ENCODE measurements at regions not wholly inside any gene's neighbourhood (a gene's known extent, or its start where the extent isn't known, plus 50 kb on each side); places are given as distances from the start of the nearest gene placed in this dataset.
"Not testable (repeated sequence)": the region's sequence is repeated elsewhere in the genome, so short reads cannot be mapped to it uniquely, and the experiment has no call there.

DNA sequence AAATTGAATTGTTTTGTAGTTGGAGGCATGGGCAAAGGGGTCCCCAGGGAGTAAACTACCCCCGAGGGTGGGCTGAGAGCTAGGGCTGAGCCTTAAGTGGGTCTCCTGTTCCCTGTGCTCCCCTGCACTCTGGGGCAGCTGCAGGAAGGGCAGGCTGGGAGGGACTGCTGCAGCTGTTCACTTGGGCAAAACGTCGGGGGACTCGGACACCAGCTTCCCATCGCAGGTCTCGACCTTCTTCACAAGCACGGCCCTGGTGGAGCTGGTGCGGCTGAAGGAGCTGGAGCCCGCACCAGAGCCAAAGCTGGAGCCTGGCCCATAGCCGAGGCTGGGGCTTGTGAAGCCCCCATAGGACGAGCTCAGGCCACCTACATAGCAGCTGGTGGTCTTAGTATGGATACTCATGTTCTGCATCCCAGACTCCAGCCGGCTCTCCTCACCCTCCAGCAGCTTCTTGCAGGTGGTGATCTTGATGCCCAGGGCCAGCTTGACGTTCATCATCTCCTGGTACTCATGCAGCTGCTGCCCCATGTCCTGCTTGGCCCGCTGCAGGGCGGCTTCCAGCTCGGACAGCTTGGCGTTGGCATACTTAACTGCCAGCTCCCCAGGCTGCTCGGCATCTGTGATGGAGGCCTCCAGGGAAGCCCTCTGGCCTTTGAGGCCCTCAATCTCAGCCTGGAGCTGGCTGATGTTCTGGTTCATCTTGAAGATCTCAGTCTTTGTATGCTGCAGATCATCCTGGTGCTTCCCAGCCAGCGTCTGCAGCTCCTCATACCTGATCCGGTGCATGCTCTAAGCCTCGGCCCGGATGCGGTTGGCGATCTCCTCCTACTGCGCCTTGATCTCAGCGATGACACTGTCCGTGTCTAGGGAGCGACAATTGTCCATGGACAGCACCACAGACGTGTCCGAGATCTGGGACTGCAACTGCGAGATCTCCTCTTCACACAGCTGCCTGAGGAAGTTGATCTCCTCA is 423.5 kb upstream of the ARPP21 start:
- DNase-seq: no peak

DNA sequence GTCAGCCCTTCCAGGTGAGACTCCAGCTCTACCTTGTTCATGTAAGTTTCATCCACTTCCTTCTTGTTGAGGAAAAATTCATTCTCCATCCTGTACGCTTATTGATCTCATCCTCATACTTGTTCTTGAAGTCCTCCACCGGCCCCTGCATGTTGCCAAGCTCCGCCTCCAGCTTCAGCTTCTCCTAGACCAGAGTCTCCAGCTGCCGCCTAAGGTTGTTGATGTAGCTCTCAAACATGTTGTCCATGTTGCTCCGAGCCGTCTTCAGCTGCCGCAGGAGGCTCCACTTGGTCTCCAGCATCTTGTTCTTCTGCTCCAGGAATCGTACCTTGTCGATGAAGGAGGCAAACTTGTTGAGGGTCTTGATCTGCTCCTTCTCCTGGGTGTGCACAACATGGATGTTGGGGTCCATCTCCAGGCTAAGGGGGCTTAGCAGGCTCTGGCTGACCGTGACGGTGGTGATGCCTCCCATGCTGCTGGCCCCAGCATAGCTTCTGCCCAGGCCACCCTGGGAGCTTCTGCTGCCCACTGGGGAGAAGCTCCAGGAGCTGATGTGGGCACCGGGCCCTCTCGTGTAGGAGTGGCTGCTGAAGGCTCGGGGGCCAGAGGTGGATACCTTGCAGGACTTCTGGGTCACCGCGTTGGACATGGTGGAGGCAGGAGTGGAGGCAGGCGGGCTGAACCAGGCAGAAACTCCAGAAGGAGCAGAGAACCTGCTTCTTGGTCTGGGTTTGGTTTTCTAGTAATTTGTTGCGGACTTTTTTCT is 422.6 kb upstream of the ARPP21 start:
- no peak for DNase-seq

DNA sequence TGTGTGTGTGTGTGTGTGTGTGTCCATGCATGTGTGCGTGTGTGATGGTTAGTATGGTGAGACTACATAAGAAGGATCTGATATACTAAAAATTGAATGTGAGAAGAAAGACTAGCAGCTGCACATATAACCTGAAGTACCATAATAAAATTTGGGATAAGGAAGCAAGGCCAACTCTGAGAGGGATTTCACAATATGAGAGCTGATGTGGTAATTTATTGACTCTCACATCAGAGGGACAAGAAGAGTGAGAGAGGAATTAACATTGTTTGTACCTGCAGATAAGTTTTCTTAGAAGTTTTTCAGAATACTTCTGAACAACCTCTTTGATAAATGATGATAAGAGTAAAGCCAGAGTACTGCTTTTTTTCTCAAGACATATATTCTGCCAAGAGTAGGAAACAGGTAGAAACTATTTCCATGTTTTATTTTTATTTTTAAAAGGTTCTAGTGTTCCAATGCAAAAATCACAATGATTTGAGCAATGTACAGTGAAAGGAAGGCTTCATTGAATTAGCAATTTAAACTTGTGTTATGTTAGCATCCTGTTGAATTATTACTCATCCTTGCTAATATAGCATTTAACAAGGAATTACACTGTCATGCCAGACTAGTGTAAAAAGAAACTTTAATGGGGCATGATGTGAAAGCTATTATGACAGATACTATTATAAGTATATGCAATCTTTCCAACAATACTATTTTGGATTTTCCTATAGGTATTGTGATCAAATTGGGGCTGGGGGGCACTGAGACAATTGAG is 415.5 kb upstream of the ARPP21 start:
- no peak for DNase-seq

DNA sequence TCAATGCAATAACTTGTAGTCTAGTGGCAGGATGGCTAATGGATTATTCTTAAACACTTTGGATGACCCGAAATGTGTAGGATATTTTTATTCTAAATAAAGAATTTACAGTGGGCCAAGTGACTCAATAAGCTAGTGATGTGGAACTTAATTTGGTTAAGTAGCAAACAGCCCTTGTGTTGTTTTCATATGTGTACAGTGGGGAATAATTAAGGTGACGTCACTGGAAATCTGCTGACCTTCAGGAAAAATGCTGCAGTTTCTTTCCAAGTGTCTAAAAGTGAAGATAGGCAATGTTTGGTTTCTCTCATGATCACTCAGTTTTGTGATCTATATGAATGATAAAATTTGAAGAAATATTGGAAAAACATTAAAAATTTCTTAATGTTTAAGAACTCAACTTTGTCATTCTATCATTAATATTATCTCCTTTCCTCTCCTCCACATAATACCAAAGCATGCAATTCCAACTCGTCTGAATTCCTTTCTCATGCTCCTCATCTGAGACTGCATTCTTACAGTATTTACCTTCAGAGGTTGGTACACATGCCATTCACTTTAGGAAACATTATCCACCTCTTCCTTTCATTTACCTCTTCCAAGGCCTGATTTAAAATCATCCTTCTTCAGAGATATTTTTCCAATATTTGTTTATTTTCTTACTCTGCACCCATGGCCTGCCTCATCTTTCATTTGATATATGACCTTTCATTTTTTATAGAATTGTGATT is 414.6 kb upstream of the ARPP21 start:
- peak in 1 of 3 experiments; percentile 2 for DNase-seq

DNA sequence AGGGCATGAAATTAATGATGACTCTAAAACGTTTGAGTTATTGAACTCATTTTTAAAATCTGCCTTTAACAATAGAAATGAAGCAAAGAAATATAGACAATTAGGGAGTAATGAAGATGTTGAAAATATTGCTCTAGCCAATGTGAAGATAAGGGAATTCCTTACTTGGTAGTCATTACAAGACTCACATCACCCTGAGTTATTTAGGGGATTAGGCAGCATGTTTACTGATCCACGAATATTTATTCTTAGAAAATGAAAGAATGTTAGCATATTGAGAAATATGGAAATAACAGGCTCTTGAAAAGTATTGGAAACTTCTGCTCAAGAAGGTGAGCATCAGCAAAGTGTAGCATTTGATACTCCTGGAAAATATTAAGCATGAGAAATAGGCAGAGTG is 398.1 kb upstream of the ARPP21 start:
- DNase-seq: no peak

DNA sequence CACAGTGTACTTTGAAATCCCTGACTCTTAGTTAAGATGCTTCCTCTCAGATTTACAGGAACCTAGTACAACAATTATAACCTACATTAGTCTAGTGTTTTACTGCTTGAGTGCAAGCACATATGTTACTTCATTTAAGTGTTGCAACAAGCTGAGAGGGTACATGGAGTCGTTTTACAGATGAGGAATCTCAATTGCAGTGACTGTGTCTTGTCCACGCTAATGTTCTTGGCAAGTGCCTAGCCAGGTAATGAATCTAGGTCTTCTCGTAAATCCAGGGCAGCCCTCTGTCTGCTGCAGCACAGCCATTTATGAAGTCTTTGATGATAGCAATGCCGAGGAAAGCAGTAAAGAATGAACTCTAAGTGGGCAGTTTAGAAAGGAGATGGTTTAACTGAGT is 384.4 kb upstream of the ARPP21 start:
- no peak for DNase-seq

DNA sequence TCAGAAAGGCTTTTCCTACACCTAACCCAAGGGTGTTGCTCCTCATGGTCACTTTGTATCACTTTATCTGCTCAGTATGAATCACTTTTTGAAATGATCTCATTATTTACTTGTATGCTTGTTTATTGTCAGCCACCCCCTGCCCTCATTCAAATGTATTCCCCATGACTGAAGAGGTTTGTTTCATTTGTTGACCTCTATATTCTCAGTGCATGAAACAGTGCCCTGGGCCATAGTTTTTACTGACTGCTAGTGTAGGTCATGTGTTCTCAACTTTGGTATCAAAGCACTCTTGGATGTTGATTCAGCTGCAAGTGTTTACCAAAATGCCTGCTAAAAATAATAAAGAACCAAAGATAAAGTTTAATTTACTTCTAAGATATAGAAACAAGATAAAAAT is 381.7 kb upstream of the ARPP21 start:
- DNase-seq: peak in 1 of 3 experiments; percentile 4

DNA sequence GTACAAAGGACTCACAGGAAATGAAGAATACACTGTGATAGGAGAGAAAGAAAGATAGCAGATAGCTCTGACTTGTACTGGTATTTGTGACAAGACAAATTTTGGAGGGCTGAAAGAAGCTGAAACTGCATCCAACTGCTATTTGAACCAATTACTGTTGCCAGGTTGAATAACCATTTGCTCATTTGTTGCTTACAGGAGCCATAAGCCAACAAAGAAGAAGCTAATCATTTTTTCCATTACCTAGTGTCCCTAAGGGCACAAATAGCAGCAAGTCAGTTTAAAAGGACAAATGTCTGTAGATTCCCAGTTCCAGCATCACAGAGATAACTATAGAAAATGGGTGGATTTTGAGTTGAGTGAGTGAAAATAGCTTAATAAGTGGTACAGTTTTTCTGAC is 376.9 kb upstream of the ARPP21 start:
- no peak for DNase-seq

DNA sequence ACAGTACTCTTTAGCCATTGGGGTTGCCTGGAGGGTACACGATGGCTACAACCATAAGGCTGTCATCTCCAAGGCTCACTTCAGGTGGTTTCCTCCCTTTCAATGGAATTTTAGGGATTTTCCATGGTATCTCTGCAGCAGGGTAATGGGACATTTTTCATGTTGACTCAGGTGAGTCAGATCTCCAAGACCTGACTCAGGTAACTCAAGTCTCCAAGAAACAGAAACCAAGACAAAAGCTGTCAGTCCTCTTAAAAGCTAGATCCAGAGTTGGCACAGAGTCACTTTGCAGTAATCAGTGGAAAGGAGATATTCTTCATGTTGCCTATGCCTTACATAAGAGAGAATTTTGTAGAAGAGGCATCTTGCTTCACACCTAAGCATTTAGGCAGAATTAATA is 375.8 kb upstream of the ARPP21 start:
- no peak for DNase-seq

DNA sequence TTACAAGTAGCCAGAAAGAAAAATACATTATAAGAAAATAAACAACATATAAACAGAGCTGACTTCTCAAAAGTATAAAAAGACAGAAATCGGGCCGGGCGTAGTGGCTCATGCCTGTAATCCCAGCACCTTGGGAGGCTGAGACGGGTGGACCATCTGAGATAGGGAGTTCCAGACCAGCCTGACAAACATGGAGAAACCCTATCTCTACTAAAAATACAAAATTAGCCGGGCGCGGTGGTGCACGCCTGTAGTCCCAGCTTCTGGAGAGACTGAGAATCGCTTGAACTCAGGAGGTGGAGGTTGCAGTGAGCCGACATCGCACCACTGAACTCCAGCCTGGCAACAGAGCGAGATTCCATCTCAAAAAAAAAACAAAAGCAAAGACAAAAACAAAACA is 373.3 kb upstream of the ARPP21 start:
- DNase-seq: not testable (repeated sequence)

DNA sequence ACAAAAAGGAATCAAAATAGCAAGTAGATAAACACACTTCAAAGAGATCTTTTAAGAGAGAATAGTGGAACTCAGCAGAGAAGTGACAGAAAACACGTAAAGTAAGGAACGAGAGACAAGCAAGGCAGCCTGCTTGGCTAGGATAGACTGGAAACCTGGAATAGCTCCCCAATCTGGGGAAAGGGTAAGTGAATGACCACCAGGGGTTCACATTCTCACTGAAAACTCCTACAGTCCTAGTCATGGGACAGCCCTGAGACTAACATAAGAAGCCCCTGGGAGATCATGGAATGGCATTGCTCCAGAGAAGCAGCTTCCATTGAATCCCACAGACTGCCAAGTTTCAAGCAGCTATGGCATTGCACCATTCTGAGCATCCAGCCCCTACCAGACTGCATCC is 363.6 kb upstream of the ARPP21 start:
- DNase-seq: no peak

DNA sequence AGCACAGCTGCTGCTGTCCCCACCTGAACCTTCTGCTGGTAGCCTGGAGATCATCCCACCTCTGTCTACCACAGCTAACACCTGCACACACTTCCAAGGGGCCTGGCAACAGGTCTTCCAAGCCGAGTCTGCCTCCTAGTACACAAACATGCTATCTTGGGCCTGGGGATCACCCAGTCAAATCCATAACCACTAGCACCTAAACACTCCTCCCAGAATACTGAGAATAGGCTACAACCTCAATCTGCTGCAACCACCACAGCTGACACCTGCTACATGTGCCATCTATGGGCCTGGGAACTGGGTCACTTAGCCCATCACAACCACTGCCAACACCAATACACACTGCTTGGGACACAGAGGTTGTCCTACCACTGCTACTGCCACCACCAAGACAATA is 362.8 kb upstream of the ARPP21 start:
- no peak for DNase-seq

DNA sequence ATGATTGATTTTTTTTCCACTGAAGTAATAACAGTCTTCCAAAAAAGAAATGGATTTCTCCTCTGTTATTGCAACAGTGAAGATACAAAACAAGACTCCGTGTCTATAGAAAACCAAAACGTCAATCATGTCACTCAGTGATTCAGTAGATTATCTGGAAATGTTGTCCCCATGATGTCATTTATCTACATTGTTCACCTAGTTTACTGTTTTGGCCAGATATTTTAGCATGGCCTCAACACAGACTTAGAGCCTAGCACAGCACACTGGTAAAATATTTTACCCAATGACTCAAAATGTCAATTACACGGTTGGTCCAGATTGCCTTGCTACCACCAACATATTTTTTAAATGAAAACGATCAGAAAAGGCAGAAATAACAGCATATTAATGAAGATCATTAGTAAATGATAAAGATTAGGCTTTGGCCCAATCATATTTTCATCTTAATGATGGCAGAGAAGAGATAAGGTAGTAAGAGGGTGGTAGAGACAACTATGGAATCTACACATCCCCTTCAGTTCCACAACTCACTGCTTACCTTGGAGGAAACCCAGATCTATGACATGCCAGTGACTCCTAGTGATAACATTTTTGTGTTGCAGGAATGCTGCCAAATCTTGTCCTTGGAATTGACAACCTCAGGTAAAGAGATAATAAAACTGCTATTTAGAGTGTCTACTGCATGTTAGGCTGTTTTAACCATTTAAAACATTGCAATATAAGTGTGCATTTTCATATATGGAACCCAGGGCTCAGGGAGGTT is 347.7 kb upstream of the ARPP21 start:
- peak in 1 of 3 experiments; percentile 1 for DNase-seq

DNA sequence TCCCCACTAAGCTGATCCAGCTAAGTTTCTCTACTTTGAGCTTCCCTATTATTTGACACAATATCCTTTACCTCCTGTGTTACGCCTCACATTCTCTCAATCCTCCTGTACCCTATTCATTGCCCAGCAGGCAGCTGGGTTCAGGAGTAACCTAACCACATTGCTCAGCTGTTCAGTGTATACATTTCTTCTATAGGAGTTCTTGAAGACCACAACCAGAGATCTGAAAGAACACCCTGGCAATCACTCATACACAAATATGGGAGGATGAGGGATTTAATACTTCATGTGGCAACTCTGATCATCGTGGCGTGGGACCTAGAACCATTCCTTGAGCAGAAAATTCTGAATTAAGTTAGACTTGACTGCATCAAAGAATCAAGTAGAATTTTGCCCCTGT is 346.8 kb upstream of the ARPP21 start:
- DNase-seq: no peak

DNA sequence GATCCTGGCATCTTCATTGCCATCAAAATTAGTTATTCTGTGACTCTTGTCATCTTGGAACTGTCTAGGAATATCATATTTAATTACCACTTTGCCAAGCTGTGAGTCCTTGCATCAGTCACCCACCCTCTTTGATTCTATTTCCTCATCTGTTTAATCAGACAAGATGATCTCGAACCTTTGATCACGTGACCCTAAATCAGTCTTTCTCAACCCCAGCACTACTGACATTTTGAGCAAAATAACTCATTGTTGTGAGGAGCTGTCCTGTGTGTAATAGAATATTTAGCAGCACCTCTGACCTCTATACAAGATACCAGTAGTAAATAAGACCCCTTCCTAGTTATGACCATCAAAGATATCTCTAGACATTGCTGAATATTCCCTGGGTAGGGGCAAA is 343.4 kb upstream of the ARPP21 start:
- DNase-seq: no peak

DNA sequence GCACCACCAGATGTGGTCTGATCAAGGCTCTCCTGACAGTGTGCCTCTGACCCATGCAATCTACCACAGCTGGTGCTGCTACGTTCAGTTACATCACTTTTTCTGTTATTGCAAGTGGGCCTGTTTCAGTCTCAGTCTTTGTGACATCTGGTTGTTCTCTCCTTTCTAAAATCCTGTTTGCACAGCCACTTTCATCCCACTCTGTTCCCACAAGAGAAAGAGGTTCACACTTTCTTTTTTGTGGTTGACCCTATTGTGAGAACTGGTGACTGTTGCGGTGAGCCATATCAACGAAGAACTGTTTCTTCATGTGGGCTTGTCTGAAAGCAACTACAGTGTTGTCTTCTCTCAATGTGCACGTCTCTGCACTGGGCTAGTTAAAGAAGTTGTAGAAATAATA is 342.8 kb upstream of the ARPP21 start:
- no peak for DNase-seq

DNA sequence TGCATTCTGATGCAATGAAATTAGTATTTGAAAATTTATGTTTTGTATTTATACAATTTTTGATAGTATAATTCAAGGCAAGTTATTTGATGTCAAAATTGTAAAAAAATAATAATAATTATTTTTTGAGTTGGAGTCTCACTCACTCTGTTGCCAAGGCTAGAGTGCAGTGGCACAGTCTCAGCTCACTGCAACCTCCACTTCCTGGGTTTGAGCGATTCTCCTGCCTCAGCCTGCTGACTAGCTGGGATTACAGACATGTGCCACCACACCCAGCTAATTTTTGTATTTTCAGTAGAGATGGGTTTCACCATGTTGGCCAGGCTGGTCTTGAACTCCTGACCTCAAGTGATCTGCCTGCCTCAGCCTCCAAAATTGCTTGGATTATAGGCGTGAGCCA is 342.4 kb upstream of the ARPP21 start:
- DNase-seq: not testable (repeated sequence)

DNA sequence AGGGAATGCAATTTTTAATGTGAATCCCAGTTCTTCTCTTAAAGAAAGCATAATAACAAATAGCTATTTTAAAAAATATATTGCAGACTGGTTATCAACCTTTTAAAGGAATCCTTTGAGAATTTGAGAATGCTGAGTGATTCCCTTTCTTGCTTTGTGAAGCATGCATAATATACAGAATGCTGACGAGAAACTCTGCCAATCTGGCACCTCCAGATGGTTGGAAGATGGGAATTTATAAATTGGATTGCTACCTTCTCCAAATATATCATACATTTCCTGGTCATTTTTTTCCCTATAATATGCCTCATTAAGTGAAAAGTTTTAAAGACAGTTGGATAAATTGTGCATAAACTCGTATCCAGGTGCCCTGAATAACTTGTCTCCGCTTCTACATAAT is 333.9 kb upstream of the ARPP21 start:
- no peak for DNase-seq

DNA sequence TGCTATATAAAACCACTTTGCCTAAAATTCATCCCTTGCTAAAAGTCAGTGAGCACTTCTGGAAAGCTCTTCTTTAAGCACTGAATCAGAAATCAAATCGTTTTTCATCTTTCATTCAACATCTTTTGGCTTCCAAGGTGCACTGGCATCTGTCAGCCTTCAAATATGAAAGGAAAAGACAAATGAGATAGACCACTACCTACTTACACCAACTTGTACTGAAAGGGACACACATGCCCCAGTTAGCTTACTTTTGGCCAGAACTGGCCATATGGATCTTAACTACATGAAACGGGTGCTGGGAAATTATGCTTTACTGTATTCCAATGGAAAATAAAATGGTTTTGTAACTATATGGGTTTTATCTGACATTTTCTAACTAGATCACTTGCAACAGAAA is 332.0 kb upstream of the ARPP21 start:
- no peak for DNase-seq

DNA sequence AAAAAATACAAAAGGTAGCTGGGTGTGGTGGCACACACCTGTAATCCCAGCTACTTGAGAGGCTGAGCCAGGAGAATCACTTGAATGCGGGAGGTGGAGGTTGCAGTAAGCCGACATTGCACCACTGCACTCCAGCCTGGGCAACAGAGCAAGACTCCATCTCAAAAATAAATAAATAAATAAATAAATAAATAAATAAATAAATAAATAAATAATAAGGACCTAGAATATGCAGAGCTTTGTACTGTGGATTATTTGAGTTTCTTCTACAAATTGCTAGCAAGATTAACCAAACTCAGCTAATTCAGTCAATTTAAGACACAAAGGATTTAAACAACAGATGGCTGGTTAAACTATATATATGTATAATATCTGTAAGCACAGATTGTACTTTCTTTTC is 322.5 kb upstream of the ARPP21 start:
- DNase-seq: not testable (repeated sequence)

DNA sequence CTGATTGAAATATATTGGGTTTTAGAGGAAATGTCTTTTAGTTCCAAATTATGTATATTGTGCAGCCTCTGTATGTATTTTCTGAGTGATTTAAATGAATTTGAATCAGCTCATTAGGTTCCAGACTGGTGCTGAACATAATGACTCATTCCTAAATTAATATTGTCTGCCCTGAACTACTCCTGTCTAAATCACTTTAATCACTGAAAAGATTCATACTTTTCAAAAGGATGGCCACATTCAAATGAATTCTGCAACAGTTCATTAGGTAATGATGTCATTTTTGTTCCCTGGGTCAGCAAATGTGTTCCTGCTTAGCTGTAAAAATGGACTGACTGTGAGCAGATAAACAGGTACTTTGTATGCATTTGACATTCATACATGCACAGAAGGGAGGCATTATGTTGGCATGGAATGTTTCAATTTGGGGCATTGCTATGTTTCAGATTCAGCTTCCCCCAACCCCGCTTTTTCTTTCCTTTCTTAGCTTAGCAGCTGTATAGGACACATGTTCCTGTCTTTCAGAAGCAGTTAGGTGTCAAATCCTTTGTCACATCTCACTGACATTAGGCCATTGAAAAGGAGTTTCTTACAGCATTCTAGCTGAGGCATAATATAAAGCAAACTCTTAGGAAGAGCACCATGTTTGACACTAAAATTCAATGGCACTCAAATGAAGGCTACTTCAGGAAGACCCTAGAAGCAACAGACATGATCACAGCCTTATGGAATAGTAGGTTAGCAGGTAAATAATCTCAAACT is 318.5 kb upstream of the ARPP21 start:
- DNase-seq: no peak
